HepG2 (cell line): ENCODE measurements at regions not wholly inside any gene's neighbourhood (a gene's known extent, or its start where the extent isn't known, plus 50 kb on each side); places are given as distances from the start of the nearest gene placed in this dataset.

ENCODE experiments used
- ATAC-seq: fragments of 200-7000 bp; cut with Tn5 transposase; 3 replicates; pipeline ENCODE4 v1.9.1; 2020; ENCODE audit warnings: mild to moderate bottlenecking, moderate library complexity
- BruUV-seq: library from RNA; stranded (reverse); fragments of 400-500 nt; replicated peaks from 2 replicates; lab custom pipeline; 2021; lab: Mats Ljungman, UMichigan
- CTCF ChIA-PET: fragments of 300-600 bp; formaldehyde crosslinking; extraction: SDS; loops from one replicate; lab custom pipeline; 2021; ENCODE audit warnings: low total read pairs, inconsistent platforms, low intra/inter-chr PET ratio; lab: Yijun Ruan, JAX
- POLR2A ChIA-PET: fragments of 350-600 bp; sonication (Branson Sonifier 250); formaldehyde crosslinking; loops from one replicate; lab custom pipeline; 2020; ENCODE audit warnings: antibody characterized with exemption, inconsistent platforms; lab: Yijun Ruan, JAX
- DNase-seq: peaks from one replicate; pipeline ENCODE4 v3.0.0-alpha.2; 2015; ENCODE audit warnings: low spot score
- FAIRE-seq: peaks from 3 replicates; lab custom pipeline; 2011; peaks lifted over from hg19 to GRCh38; lab: Jason Lieb, UNC
- H2AFZ ChIP-seq: one replicate; pipeline ENCODE4 v1.6.1; 2011; ENCODE audit warnings: low read length, inconsistent platforms
- H3K27ac ChIP-seq: fragments of 300-600 bp; 3 replicates; pipeline ENCODE4 v1.8.0; 2011; ENCODE audit warnings: mixed run types, mild to moderate bottlenecking, mixed read lengths, low read length, inconsistent platforms; ENCODE audit not compliant: insufficient read depth; ENCODE audit errors: extremely low read length
- H3K27me3 ChIP-seq, 2 experiments: fragments of 200-600 bp in 1 of 2; 2 replicates in 1 of 2; 3 replicates in 1 of 2; pipeline versions ENCODE4 v1.6.0 to v1.8.0; 2011; ENCODE audit warnings: low read length in 2 of 2, mild to moderate bottlenecking in 2 of 2, moderate library complexity in 2 of 2, inconsistent platforms in 1 of 2; ENCODE audit not compliant: insufficient read depth in 2 of 2, control insufficient read depth in 1 of 2
- H3K36me3 ChIP-seq, 2 experiments: fragments of 200-600 bp in 1 of 2; replicated peaks in 1 of 2; 2 replicates in 1 of 2; 3 replicates in 1 of 2; pipeline versions ENCODE4 v1.5.1 to v1.8.0; 2011; ENCODE audit warnings: low read length in 2 of 2, inconsistent platforms in 1 of 2; ENCODE audit not compliant: insufficient read depth in 2 of 2, control insufficient read depth in 1 of 2
- H3K4me1 ChIP-seq: 2 replicates; pipeline ENCODE4 v1.5.1; 2012; ENCODE audit warnings: low read length, inconsistent platforms; ENCODE audit not compliant: insufficient read depth
- H3K4me2 ChIP-seq: 2 replicates; pipeline ENCODE4 v1.6.0; 2011; ENCODE audit warnings: low read depth, low read length, inconsistent platforms
- H3K4me3 ChIP-seq, 3 experiments: fragments of 200-600 bp in 1 of 3; sonication (generic), shearing (Covaris generic) in 1 of 3; replicated peaks in 1 of 3; 2 replicates each; pipeline ENCODE4 v1.5.1; 2011 to 2016; ENCODE audit warnings: low read length in 3 of 3, inconsistent platforms in 2 of 3, low read depth in 2 of 3, mild to moderate bottlenecking in 2 of 3, control low read depth in 1 of 3, mixed read lengths in 1 of 3; ENCODE audit not compliant: insufficient read depth in 1 of 3
- H3K79me2 ChIP-seq: one replicate; pipeline ENCODE4 v1.6.1; 2011; ENCODE audit warnings: low read length, inconsistent platforms; ENCODE audit not compliant: insufficient read depth
- H3K9ac ChIP-seq: 2 replicates; pipeline ENCODE4 v1.6.0; 2011; ENCODE audit warnings: mild to moderate bottlenecking, low read depth, low read length, inconsistent platforms; ENCODE audit not compliant: insufficient read depth
- H3K9me3 ChIP-seq: 2 replicates; pipeline ENCODE4 v1.5.1; 2012; ENCODE audit warnings: mild to moderate bottlenecking, low read length
- H4K20me1 ChIP-seq: 2 replicates; pipeline ENCODE4 v1.6.0; 2011; ENCODE audit warnings: inconsistent platforms, mild to moderate bottlenecking, low read length, moderate library complexity; ENCODE audit not compliant: insufficient read depth
- DZIP1 ChIP-seq: sonication (generic); formaldehyde crosslinking; IDR thresholded peaks from 2 replicates; pipeline ENCODE4 v1.5.0; 2020; ENCODE audit warnings: mild to moderate bottlenecking, missing genetic modification reagents
- EP300 ChIP-seq, 3 experiments: sonication (generic) in 1 of 3; formaldehyde crosslinking in 1 of 3; IDR thresholded peaks; 2 replicates each; pipeline versions ENCODE4 v1.5.1 to v1.6.1; 2011 to 2020; ENCODE audit warnings: low read depth in 2 of 3, low read length in 2 of 3, borderline replicate concordance in 1 of 3, improper control_type of control experiment in 1 of 3, mild to moderate bottlenecking in 1 of 3, missing genetic modification reagents in 1 of 3, moderate library complexity in 1 of 3
- MYNN ChIP-seq: sonication (generic); formaldehyde crosslinking; IDR thresholded peaks from 2 replicates; pipeline ENCODE4 v1.4.0; 2020; ENCODE audit warnings: mild to moderate bottlenecking, low read depth, missing genetic modification reagents
- NFAT5 ChIP-seq: sonication (generic); formaldehyde crosslinking; IDR thresholded peaks from 2 replicates; pipeline ENCODE4 v1.4.0; 2020; ENCODE audit warnings: missing genetic modification reagents
- NFE2L2 ChIP-seq: fragments of 150-350 bp; IDR thresholded peaks from 2 replicates; pipeline ENCODE4 v1.6.1; 2014; ENCODE audit warnings: low read length
- PCBP1 ChIP-seq: fragments of 200-400 bp; formaldehyde crosslinking; IDR thresholded peaks from 2 replicates; pipeline ENCODE4 v1.6.1; 2017; ENCODE audit warnings: mild to moderate bottlenecking, low read depth, low read length, borderline replicate concordance
- PHF5A ChIP-seq: IDR thresholded peaks from one replicate; pipeline ENCODE4 v1.6.1; 2018; ENCODE audit warnings: low read depth, missing genetic modification reagents; ENCODE audit not compliant: unreplicated experiment
- SIN3A ChIP-seq: IDR thresholded peaks from 2 replicates; pipeline ENCODE4 v1.6.1; 2011; ENCODE audit warnings: low read depth, mild to moderate bottlenecking, control low read depth, low read length, borderline replicate concordance
- SUZ12 ChIP-seq: fragments of 150-350 bp; IDR thresholded peaks from 2 replicates; pipeline ENCODE4 v1.6.1; 2014; ENCODE audit warnings: low read depth, low read length
- ZBTB1 ChIP-seq: sonication (generic); formaldehyde crosslinking; IDR thresholded peaks from 2 replicates; pipeline ENCODE4 v1.4.0; 2020; ENCODE audit warnings: missing genetic modification reagents, borderline replicate concordance
- ZIK1 ChIP-seq: sonication (generic); formaldehyde crosslinking; IDR thresholded peaks from 2 replicates; pipeline ENCODE4 v1.5.0; 2020; ENCODE audit warnings: mild to moderate bottlenecking, low read depth, missing genetic modification reagents, borderline replicate concordance
- ZNF232 ChIP-seq: sonication (generic); formaldehyde crosslinking; IDR thresholded peaks from 2 replicates; pipeline ENCODE4 v1.4.0; 2020; ENCODE audit warnings: missing genetic modification reagents, borderline replicate concordance
- ZNF629 ChIP-seq: sonication (generic); formaldehyde crosslinking; conservative IDR thresholded peaks from 2 replicates; pipeline ENCODE4 v1.5.0; 2020; ENCODE audit warnings: missing genetic modification reagents
- WGBS: methylation state at CpG from one replicate; pipeline ENCODE4 v1.1.6; 2017; ENCODE audit warnings: low lambda C conversion rate; 5-methylcytosine and 5-hydroxymethylcytosine counted together
- in situ Hi-C: cut with HindIII; loops from 2 replicates; pipeline ENCODE4 v1.10.0; 2017; ENCODE audit warnings: low pct_unique_long_range_greater_than_20kb; ENCODE audit not compliant: extremely low pct_ligation_motif_present
- intact Hi-C: fragments of 100-400 bp; cut with micrococcal nuclease; formaldehyde crosslinking; loops from one replicate; pipeline ENCODE4 v1.10.0; 2022; ENCODE audit not compliant: unreplicated experiment
- TF ChIP-seq, protein P1 (sequence below): sonication (generic); formaldehyde crosslinking; IDR thresholded peaks from 2 replicates; pipeline ENCODE4 v1.9.0; 2022; ENCODE audit warnings: low read depth, missing genetic modification reagents

GRCh38 chr16:54540525-54541180 is 254.1 kb upstream of the IRX3 start:
- no TSS peak for BruUV-seq
- no peak overlapping the region for H3K27ac ChIP-seq
- H3K79me2 ChIP-seq = no peaks in the 10 kb centered on the region
- no peaks in the 10 kb centered on the region for H4K20me1 ChIP-seq
- no peaks in the 10 kb centered on the region for H3K36me3 ChIP-seq
- ATAC-seq (no peak), FAIRE-seq (no peak), DNase-seq (no peak)
- WGBS = 34% methylated on average over 15 of the region's 15 CpGs
- H3K4me2 ChIP-seq = no peak overlapping the region
- no peak overlapping the region for H3K9ac ChIP-seq
- CTCF ChIA-PET = no interaction called here
- no peak overlapping the region for H2AFZ ChIP-seq
- no peaks in the 10 kb centered on the region for H3K4me1 ChIP-seq
- in situ Hi-C loops = no loop called here
- intact Hi-C loops = no loop called here
- no peaks in the 10 kb centered on the region for H3K9me3 ChIP-seq
- no peak overlapping the region for H3K4me3 ChIP-seq
- H3K27me3 ChIP-seq = peaks cover 0 to 28% of the 10 kb centered on the region in 2 experiments; a peak in 3 of 5 replicates
- POLR2A ChIA-PET = no interaction called here
- TF ChIP-seq SUZ12 (no peak), ZNF232 (no peak), DZIP1 (CRISPR knock-in tag) (no peak), ZNF629 (no peak), ZBTB1 (no peak), EP300 (IDR thresholded peaks at IDR 0.05; ENCODE audit: low read depth in 2 of 2, low read length in 2 of 2) (no peak), EP300 (CRISPR knock-in tag; IDR thresholded peaks at IDR 0.05; ENCODE audit: borderline replicate concordance) (no peak), ZIK1 (CRISPR knock-in tag) (no peak), SIN3A (no peak), MYNN (no peak), PHF5A (CRISPR knock-in tag) (no peak), NFE2L2 (no peak), PCBP1 (no peak), NFAT5 (CRISPR knock-in tag) (no peak)
- TF ChIP-seq, protein P1, sequence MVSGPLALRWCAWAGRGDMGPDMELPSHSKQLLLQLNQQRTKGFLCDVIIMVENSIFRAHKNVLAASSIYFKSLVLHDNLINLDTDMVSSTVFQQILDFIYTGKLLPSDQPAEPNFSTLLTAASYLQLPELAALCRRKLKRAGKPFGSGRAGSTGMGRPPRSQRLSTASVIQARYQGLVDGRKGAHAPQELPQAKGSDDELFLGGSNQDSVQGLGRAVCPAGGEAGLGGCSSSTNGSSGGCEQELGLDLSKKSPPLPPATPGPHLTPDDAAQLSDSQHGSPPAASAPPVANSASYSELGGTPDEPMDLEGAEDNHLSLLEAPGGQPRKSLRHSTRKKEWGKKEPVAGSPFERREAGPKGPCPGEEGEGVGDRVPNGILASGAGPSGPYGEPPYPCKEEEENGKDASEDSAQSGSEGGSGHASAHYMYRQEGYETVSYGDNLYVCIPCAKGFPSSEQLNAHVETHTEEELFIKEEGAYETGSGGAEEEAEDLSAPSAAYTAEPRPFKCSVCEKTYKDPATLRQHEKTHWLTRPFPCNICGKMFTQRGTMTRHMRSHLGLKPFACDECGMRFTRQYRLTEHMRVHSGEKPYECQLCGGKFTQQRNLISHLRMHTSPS (CRISPR knock-in tag) = no peak
